ENCODE measurements at regions not wholly inside any gene's neighbourhood (a gene's known extent, or its start where the extent isn't known, plus 50 kb on each side); places are given as distances from the start of the nearest gene placed in this dataset.

DNA sequence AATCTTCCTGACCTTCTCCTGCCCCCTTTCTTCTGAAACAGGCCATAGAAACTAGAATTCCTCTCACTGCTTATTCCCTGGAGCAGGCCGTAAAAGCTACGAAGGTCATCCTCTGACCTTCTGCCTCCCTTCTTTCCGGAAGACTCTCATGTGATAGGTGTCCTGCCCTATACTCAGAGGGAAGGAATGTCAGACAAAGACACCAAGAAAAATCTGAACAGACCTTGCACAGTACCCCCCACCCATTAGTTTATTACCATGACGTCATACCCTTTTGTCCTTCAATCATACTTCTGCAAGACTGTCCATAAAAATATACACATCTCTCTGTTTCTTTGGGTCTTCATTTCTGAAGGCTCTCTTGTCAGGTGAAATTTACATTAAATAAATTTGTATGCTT, 1523.9 kb downstream of the RPA4 start:
- H3K4me1 ChIP-seq (ENCODE audit: control insufficient read depth, insufficient read depth, low read length) = no peaks in the 10 kb centered on the region

GRCh38 chrX:98409867-98410266, 1526.2 kb downstream of the RPA4 start:
- Histone ChIP-seq H3K9ac (ENCODE audit: low read depth, low read length) (no peak overlapping the region), H3K36me3 (ENCODE audit: control insufficient read depth, insufficient read depth, low read length) (no peaks in the 10 kb centered on the region), H3K27me3 (ENCODE audit: control insufficient read depth, insufficient read depth, low read length) (no peaks in the 10 kb centered on the region), H3K9me3 (ENCODE audit: control insufficient read depth, insufficient read depth, low read length) (peaks cover 12% of the 10 kb centered on the region), H3K27ac (ENCODE audit: low read depth, low read length) (no peak overlapping the region), H3K4me1 (ENCODE audit: control insufficient read depth, insufficient read depth, low read length) (0 out of 2 replicates have a peak, but pooled peaks cover 4% of the 10 kb centered on the region), H3K4me3 (ENCODE audit: low read depth, low read length) (no peak overlapping the region)

More for the DNA sequence above, 1523.9 kb downstream of the RPA4 start:
- H3K27me3 ChIP-seq (ENCODE audit: control insufficient read depth, insufficient read depth, low read length) = no peaks in the 10 kb centered on the region
- H3K27ac ChIP-seq (ENCODE audit: low read depth, low read length) = no peak overlapping the region
- H3K9ac ChIP-seq (ENCODE audit: low read depth, low read length) = no peak overlapping the region
- no peaks in the 10 kb centered on the region for H3K9me3 ChIP-seq (ENCODE audit: control insufficient read depth, insufficient read depth, low read length)
- H3K36me3 ChIP-seq (ENCODE audit: control insufficient read depth, insufficient read depth, low read length) = no peaks in the 10 kb centered on the region
- H3K4me3 ChIP-seq (ENCODE audit: low read depth, low read length) = no peak overlapping the region

- Histone ChIP-seq H3K27ac (ENCODE audit: low read depth, low read length) (no peak overlapping the region), H3K4me3 (ENCODE audit: low read depth, low read length) (no peak overlapping the region)
Measured at GRCh38 chrX:98412058-98412457, 1528.3 kb downstream of the RPA4 start.

DNA sequence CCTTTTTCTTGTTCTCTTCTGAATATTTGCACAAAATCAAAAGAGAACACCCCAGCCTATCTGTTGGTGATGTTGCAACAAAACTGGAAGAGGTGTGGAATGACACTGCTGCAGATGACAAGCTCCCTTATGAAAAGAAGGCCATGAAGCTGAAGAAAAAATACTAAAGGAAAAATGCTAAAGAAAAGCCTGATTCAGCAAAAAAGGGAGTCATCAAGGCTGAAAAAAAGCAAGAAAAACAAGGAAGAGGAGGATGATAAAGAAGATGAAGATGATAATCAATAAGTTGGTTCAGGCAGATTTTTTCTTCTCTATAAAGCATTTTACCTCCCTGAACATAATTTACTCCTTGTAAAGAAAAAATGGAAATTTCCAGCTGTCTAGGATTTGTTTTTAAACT, 1538.8 kb downstream of the RPA4 start:
- Histone ChIP-seq H3K36me3 (ENCODE audit: control insufficient read depth, insufficient read depth, low read length) (no peaks in the 10 kb centered on the region), H3K27ac (ENCODE audit: low read depth, low read length) (no peak overlapping the region), H3K9me3 (ENCODE audit: control insufficient read depth, insufficient read depth, low read length) (no peaks in the 10 kb centered on the region), H3K4me1 (ENCODE audit: control insufficient read depth, insufficient read depth, low read length) (peaks cover 16% of the 10 kb centered on the region), H3K27me3 (ENCODE audit: control insufficient read depth, insufficient read depth, low read length) (no peaks in the 10 kb centered on the region), H3K4me3 (ENCODE audit: low read depth, low read length) (no peak overlapping the region), H3K9ac (ENCODE audit: low read depth, low read length) (no peak overlapping the region)

More at GRCh38 chrX:98412058-98412457, 1528.3 kb downstream of the RPA4 start:
- no peaks in the 10 kb centered on the region for H3K27me3 ChIP-seq (ENCODE audit: control insufficient read depth, insufficient read depth, low read length)
- 0 out of 2 replicates have a peak, but pooled peaks cover 4% of the 10 kb centered on the region for H3K4me1 ChIP-seq (ENCODE audit: control insufficient read depth, insufficient read depth, low read length)
- peaks cover 14% of the 10 kb centered on the region for H3K9me3 ChIP-seq (ENCODE audit: control insufficient read depth, insufficient read depth, low read length)
- H3K36me3 ChIP-seq (ENCODE audit: control insufficient read depth, insufficient read depth, low read length) = no peaks in the 10 kb centered on the region
- H3K9ac ChIP-seq (ENCODE audit: low read depth, low read length) = no peak overlapping the region

DNA sequence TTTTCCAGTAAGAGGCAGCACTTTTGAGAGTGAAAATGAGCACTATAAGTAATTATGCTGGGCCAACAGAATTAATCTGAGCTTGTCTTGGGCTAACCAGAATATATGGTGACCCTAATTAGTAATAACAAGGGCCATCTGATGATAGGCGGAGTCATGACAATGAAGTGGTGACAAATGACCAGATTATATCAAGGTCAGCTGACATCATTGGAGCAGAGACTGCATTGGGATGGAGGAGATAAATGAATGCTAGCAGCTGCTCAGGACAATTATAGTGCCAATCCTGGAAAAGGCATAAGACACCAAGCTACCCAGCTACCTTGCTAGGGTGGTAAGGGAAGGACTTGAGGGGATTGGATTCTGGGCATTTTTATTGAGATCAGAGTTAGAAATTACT, 1548.7 kb downstream of the RPA4 start:
- Histone ChIP-seq H3K4me1 (ENCODE audit: control insufficient read depth, insufficient read depth, low read length) (peaks cover 6% of the 10 kb centered on the region; the same call in 1 of the 2 replicates), H3K9ac (ENCODE audit: low read depth, low read length) (no peak overlapping the region), H3K36me3 (ENCODE audit: control insufficient read depth, insufficient read depth, low read length) (no peaks in the 10 kb centered on the region), H3K27me3 (ENCODE audit: control insufficient read depth, insufficient read depth, low read length) (no peaks in the 10 kb centered on the region), H3K4me3 (ENCODE audit: low read depth, low read length) (no peak overlapping the region), H3K27ac (ENCODE audit: low read depth, low read length) (no peak overlapping the region), H3K9me3 (ENCODE audit: control insufficient read depth, insufficient read depth, low read length) (peaks cover 7% of the 10 kb centered on the region)

- no peak overlapping the region for H3K27ac ChIP-seq (ENCODE audit: low read depth, low read length)
- no peaks in the 10 kb centered on the region; the same call in 1 of the 2 replicates for H3K4me1 ChIP-seq (ENCODE audit: control insufficient read depth, insufficient read depth, low read length)
- no peak overlapping the region for H3K4me3 ChIP-seq (ENCODE audit: low read depth, low read length)
- no peaks in the 10 kb centered on the region for H3K9me3 ChIP-seq (ENCODE audit: control insufficient read depth, insufficient read depth, low read length)
- H3K9ac ChIP-seq (ENCODE audit: low read depth, low read length) = no peak overlapping the region
- H3K27me3 ChIP-seq (ENCODE audit: control insufficient read depth, insufficient read depth, low read length) = no peaks in the 10 kb centered on the region
- no peaks in the 10 kb centered on the region for H3K36me3 ChIP-seq (ENCODE audit: control insufficient read depth, insufficient read depth, low read length)
Measured at GRCh38 chrX:98448524-98448923, 1564.8 kb downstream of the RPA4 start.

DNA sequence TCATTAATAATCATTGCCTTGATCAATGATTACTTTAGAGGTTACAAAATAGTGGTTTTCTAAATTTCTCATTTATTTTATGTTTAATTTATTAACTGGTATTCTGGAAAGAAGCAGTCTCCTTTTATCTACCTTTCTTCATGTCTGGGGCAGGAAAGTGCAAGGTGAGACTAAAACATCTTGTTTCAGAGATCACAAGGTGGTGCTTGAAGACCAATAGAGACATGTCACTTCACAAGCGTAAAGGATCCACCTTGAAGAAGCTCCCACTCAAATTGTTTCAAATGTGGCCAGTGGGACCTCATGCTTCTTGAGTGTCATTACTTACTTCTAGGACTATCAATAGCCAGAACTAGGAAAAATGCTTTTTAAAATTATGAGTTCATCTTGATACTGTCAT, 1568.7 kb downstream of the RPA4 start:
- Histone ChIP-seq H3K9me3 (ENCODE audit: control insufficient read depth, insufficient read depth, low read length) (no peaks in the 10 kb centered on the region), H3K27ac (ENCODE audit: low read depth, low read length) (no peak overlapping the region), H3K27me3 (ENCODE audit: control insufficient read depth, insufficient read depth, low read length) (no peaks in the 10 kb centered on the region), H3K4me1 (ENCODE audit: control insufficient read depth, insufficient read depth, low read length) (no peaks in the 10 kb centered on the region; the same call in 1 of the 2 replicates), H3K4me3 (ENCODE audit: low read depth, low read length) (no peak overlapping the region), H3K36me3 (ENCODE audit: control insufficient read depth, insufficient read depth, low read length) (no peaks in the 10 kb centered on the region), H3K9ac (ENCODE audit: low read depth, low read length) (no peak overlapping the region)

GRCh38 chrX:98459669-98460068, 1576.0 kb downstream of the RPA4 start:
- Histone ChIP-seq H3K36me3 (ENCODE audit: control insufficient read depth, insufficient read depth, low read length) (no peaks in the 10 kb centered on the region), H3K27ac (ENCODE audit: low read depth, low read length) (no peak overlapping the region), H3K4me1 (ENCODE audit: control insufficient read depth, insufficient read depth, low read length) (no peaks in the 10 kb centered on the region), H3K9ac (ENCODE audit: low read depth, low read length) (no peak overlapping the region), H3K4me3 (ENCODE audit: low read depth, low read length) (no peak overlapping the region), H3K27me3 (ENCODE audit: control insufficient read depth, insufficient read depth, low read length) (no peaks in the 10 kb centered on the region), H3K9me3 (ENCODE audit: control insufficient read depth, insufficient read depth, low read length) (no peaks in the 10 kb centered on the region)

GRCh38 chrX:98480606-98481005, 1596.9 kb downstream of the RPA4 start:
- Histone ChIP-seq H3K4me1 (ENCODE audit: control insufficient read depth, insufficient read depth, low read length) (peaks cover 32% of the 10 kb centered on the region), H3K4me3 (ENCODE audit: low read depth, low read length) (no peak overlapping the region), H3K9me3 (ENCODE audit: control insufficient read depth, insufficient read depth, low read length) (no peaks in the 10 kb centered on the region), H3K9ac (ENCODE audit: low read depth, low read length) (no peak overlapping the region), H3K27ac (ENCODE audit: low read depth, low read length) (no peak overlapping the region), H3K27me3 (ENCODE audit: control insufficient read depth, insufficient read depth, low read length) (no peaks in the 10 kb centered on the region), H3K36me3 (ENCODE audit: control insufficient read depth, insufficient read depth, low read length) (no peaks in the 10 kb centered on the region)

GRCh38 chrX:98481636-98482035, 1597.9 kb downstream of the RPA4 start:
- H3K36me3 ChIP-seq (ENCODE audit: control insufficient read depth, insufficient read depth, low read length) = no peaks in the 10 kb centered on the region
- H3K27me3 ChIP-seq (ENCODE audit: control insufficient read depth, insufficient read depth, low read length) = no peaks in the 10 kb centered on the region
- no peak overlapping the region for H3K4me3 ChIP-seq (ENCODE audit: low read depth, low read length)

GRCh38 chrX:98490670-98491069, 1607.0 kb downstream of the RPA4 start:
- Histone ChIP-seq H3K9ac (ENCODE audit: low read depth, low read length) (no peak overlapping the region), H3K27me3 (ENCODE audit: control insufficient read depth, insufficient read depth, low read length) (no peaks in the 10 kb centered on the region), H3K27ac (ENCODE audit: low read depth, low read length) (no peak overlapping the region), H3K36me3 (ENCODE audit: control insufficient read depth, insufficient read depth, low read length) (no peaks in the 10 kb centered on the region), H3K4me3 (ENCODE audit: low read depth, low read length) (no peak overlapping the region), H3K9me3 (ENCODE audit: control insufficient read depth, insufficient read depth, low read length) (peaks cover 14% of the 10 kb centered on the region), H3K4me1 (ENCODE audit: control insufficient read depth, insufficient read depth, low read length) (no peaks in the 10 kb centered on the region)

More at GRCh38 chrX:98481636-98482035, 1597.9 kb downstream of the RPA4 start:
- Histone ChIP-seq H3K27ac (ENCODE audit: low read depth, low read length) (no peak overlapping the region), H3K4me1 (ENCODE audit: control insufficient read depth, insufficient read depth, low read length) (peaks cover 28% of the 10 kb centered on the region), H3K9me3 (ENCODE audit: control insufficient read depth, insufficient read depth, low read length) (no peaks in the 10 kb centered on the region), H3K9ac (ENCODE audit: low read depth, low read length) (no peak overlapping the region)

GRCh38 chrX:98501426-98501825, 1617.7 kb downstream of the RPA4 start:
- no peak overlapping the region for H3K4me3 ChIP-seq (ENCODE audit: low read depth, low read length)
- H3K36me3 ChIP-seq (ENCODE audit: control insufficient read depth, insufficient read depth, low read length) = no peaks in the 10 kb centered on the region
- no peak overlapping the region for H3K9ac ChIP-seq (ENCODE audit: low read depth, low read length)
- no peaks in the 10 kb centered on the region for H3K27me3 ChIP-seq (ENCODE audit: control insufficient read depth, insufficient read depth, low read length)
- H3K4me1 ChIP-seq (ENCODE audit: control insufficient read depth, insufficient read depth, low read length) = no peaks in the 10 kb centered on the region
- no peaks in the 10 kb centered on the region for H3K9me3 ChIP-seq (ENCODE audit: control insufficient read depth, insufficient read depth, low read length)
- no peak overlapping the region for H3K27ac ChIP-seq (ENCODE audit: low read depth, low read length)
